Spleen (tissue), 7 donors: ENCODE measurements at regions not wholly inside any gene's neighbourhood (a gene's known extent, or its start where the extent isn't known, plus 50 kb on each side); places are given as distances from the start of the nearest gene placed in this dataset.
"Not testable (repeated sequence)": the region's sequence is repeated elsewhere in the genome, so short reads cannot be mapped to it uniquely, and the experiment has no call there.

Experiments used
- CTCF ChIP-seq, 11 experiments: fragments of 200-600 bp in 7 of 11; fragments of 450-650 bp in 4 of 11; sonication (generic) in 4 of 11; IDR thresholded peaks in 8 of 11; conservative IDR thresholded peaks in 3 of 11; 1 replicate in 7 of 11; 2 replicates in 4 of 11; pipeline versions ENCODE4 v1.4.0 to v1.8.0; 2016 to 2021; ENCODE audit warnings: antibody characterized with exemption in 11 of 11, inconsistent platforms in 4 of 11, mild to moderate bottlenecking in 1 of 11
- POLR2A ChIP-seq, 3 donors: fragments of 450-650 bp; IDR thresholded peaks; one replicate each; pipeline ENCODE4 v1.5.1; 2017; ENCODE audit warnings: antibody characterized with exemption in 3 of 3, mild to moderate bottlenecking in 1 of 3
- donor health status: DM: no; HTN: no; CAD: no; lungs with moderate emphysema.
- donor health status: DM: no; HTN: no; CAD: no.
- donor health status: DM: no; HTN: no; CAD: no.

GRCh38 chr11:71783191-71783590 lies 49.8 kb upstream of the DEFB108B start:
- TF ChIP-seq CTCF (IDR thresholded peaks at IDR 0.05 in 8 of 11, conservative IDR thresholded peaks at IDR 0.05 in 3 of 11); POLR2A (IDR thresholded peaks at IDR 0.05): not testable (repeated sequence)
